ENCODE measurements at regions not wholly inside any gene's neighbourhood (a gene's known extent, or its start where the extent isn't known, plus 50 kb on each side); places are given as distances from the start of the nearest gene placed in this dataset.

GRCh38 chr6:28707387-28708282 lies 182.0 kb downstream of the GPX5 start:
- no peak for DNase-seq (ENCODE audit: low spot score)

- no peak for DNase-seq (ENCODE audit: low spot score)
Measured at GRCh38 chr6:28709478-28710349, 184.0 kb downstream of the GPX5 start.

- no peak for DNase-seq (ENCODE audit: low spot score)
Measured at GRCh38 chr6:28710466-28711191, 184.9 kb downstream of the GPX5 start.

DNA sequence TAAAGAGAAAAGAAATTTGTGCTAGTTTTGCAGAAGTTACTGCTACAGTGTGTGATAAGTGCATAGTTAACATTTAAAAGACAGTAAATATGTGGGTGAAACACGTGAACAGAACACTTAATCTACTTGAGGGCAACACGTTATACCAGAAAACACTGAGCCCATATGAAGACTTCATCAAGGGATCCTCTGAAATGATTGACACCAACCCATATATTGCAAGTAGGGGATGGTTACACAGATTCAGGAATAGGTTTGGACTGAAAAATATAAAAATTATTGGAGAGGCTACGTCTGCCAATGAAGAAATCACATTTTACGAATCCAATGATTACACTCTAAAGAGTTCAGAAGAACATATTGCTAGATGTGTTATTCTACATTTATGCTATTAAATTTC lies 185.6 kb downstream of the GPX5 start:
- no peak for DNase-seq (ENCODE audit: low spot score)

- no peak for DNase-seq (ENCODE audit: low spot score)
Measured at GRCh38 chr6:28711788-28712341, 186.2 kb downstream of the GPX5 start.

DNA sequence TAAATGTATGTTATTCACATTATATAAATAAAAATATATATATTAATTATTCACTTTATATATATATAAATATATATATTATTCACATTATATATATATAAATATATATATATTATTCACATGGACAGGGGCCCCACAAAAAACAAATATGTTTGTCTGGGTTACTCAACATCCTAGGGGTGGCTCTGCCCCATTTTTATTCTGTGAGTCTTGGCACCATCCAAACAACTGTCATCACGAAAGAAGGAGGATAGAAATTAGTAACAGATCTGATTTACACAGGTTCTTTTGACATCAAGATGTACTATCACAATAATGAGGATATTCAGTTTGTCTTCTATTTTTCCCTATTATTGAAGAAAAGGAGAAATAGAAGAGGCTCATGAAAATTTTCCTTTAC lies 187.3 kb downstream of the GPX5 start:
- DNase-seq (ENCODE audit: low spot score): no peak

DNA sequence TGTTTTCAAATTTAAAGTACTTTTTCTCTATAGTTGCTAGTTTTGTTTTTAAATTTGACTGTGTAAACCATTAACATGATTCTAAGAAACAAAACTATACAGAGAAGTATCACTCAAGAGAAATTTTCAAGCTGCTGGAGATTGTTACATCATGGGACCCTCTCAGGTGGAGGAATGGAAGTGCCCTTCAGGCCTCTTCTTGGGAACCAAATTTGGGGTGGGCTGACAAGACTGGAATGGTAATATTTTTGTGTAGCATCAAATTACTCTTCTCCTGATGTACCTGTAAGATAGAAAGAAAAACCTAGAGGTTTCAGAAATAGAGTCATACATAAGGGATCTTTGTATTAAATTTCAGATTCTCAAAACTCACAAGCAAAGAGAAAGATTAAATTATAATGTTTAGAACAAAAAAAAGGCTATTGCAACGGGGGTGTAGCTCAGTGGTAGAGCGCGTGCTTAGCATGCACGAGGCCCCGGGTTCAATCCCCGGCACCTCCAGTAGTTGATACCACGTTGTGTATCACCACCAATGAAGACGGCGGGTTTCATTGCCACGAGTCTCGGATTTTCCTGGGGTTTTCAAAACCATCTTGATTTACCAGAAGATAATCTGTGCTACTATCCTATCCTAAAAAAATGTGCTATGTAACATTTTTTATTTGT lies 193.7 kb downstream of the GPX5 start:
- no peak for DNase-seq (ENCODE audit: low spot score)

DNA sequence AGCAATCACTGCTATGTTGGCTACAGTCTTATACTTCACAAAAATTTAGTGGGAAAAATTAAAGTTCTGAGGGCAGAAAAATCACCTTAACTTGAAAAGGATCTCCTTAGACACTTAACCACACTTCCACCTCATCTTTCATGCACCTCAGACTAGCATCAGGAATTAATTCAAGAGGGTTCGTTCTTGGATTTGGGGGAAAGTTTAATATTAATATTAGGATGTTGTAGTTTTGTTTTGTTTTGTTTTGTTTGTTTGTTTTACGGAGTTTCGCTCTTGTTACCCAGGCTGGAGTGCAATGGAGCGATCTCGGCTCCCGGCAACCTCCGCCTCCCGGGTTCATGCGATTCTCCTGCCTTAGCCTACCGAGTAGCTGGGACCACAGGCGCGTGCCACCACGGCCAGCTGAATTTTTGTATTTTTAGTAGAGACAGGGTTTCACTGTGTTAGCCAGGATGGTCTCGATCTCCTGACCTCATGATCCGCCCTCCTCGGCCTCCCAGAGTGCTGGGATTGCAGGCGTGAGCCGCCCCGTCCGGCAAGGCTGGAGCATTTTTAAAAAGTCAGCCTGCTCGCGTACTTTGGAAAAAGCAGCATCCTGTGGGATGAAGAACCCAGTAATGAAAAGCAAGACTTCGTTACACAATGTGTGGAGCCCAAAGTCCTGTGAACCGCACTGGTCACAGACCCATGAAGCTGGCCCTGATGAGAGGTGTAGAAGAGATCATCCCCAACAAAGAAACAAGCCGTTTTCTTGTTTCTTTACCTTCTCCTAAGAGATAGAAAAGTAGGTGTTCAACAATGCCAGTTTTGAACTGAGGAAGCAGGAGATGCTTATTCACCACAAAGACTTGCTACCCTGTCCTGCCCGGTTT lies 194.9 kb downstream of the GPX5 start:
- no peak for DNase-seq (ENCODE audit: low spot score)

DNA sequence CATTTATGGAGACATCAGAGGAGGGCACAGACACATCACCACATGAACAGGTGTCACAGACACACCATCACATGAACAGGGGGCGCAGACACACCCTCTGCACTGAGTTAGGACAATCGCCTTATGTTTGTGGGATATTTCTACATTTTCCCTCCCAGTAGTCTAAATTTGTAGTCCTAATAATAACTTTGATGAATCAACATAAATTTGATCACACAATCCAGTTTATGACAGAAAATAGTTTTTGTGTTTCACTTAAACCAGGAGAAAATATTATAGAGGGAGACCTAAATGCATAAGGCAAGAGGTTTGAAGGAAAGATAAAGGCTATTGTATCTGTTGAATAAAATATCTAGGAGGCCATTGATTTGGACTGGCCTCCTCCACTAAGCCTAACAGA lies 195.7 kb downstream of the GPX5 start:
- DNase-seq (ENCODE audit: low spot score): no peak

DNA sequence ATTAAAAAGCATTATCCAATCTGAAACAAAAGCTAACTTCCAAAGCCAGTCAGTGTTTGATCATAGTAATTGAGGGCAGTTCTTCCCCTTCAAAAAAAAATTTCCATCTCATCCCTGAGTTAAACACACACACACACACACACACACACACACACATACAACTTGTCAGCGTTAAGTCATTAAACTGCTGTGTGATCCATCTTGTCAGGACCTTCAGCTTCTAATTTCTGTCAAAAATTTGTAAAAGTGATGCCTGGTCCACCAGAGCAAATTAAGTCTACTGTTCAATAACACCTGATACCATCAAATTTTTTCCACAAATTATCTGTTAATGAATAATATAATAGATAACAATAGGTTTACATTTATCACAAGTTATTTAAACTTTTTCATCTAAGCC lies 198.7 kb downstream of the GPX5 start:
- no peak for DNase-seq (ENCODE audit: low spot score)

DNA sequence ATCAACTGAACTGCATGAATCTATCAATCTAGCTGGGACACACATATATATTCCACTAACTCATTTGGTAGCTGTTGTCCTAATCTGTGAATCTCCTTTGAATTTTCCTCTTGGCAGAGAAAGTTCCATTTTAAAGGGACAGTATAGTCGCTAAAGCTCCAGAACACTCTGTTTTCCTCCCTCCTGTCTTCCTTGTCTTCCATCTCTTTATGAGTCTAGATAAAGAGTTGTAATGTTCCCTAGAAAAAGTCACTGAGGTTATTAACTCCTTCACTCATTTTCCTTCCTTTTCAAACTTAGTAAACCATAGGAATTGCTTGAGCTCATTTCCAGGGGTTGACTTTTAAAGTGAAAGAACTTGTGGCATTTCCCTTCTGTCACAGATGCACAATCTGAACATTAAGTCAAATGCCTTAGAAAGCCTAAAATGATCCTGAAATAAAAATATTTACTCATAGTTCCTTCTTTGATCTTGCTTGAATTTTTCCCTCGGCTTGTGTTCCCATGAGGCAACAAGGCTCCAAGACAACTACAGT lies 198.4 kb downstream of the TRIM27 start:
- DNase-seq (ENCODE audit: low spot score): no peak

DNA sequence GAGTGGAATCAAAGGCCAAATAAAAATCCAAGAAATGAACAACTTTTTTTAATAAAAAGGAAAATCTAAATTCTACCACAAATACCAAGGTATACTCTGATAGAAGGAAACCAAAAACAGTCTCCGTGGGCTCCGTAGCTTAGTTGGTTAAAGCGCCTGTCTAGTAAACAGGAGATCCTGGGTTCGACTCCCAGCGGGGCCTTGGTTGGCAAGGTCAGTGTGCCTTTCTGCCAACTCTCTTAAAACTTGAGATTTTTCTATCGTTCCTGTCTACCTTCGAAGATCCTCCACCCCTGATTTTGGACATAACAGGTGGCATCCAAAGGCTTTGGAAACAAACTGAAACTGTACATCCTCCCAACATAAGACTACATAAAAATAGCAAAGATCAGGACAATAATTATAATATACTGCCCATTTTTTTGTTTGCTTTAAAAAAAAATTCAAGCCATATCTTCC lies 197.9 kb downstream of the TRIM27 start:
- no peak for DNase-seq (ENCODE audit: low spot score)

DNA sequence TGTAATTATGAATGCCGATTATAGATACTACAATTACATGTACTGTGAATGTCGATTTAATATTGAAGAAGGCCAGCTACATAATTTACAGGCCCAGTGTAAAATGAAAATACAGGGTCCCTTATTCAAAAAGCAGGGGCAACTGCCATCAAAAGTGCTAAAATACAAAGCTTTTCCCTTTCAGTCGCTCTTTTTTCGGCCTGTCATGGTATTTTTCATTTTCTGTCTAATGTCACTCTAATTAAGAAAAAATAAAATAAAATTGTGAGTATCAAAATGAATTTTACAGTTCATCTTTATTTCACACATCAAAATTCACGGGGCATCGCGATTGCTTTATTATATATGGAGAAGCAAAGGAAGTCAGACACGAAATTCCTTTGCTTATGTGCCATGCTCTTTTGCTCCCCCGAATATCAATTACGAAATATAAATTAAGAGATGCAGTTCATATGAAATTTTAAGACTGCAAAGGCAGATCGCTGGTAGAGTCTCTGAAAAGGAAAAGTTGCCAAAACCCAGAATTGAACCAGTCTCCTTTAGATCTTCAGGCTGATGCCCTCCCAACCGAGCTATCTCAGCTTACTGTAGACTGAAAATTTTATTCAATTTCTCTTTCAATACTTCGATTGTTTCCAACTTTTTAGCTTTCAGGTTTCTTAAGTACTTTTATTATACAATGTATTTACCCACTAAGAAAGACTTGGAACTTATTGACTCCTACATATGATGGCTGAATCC lies 197.0 kb downstream of the TRIM27 start:
- DNase-seq (ENCODE audit: low spot score): no peak

DNA sequence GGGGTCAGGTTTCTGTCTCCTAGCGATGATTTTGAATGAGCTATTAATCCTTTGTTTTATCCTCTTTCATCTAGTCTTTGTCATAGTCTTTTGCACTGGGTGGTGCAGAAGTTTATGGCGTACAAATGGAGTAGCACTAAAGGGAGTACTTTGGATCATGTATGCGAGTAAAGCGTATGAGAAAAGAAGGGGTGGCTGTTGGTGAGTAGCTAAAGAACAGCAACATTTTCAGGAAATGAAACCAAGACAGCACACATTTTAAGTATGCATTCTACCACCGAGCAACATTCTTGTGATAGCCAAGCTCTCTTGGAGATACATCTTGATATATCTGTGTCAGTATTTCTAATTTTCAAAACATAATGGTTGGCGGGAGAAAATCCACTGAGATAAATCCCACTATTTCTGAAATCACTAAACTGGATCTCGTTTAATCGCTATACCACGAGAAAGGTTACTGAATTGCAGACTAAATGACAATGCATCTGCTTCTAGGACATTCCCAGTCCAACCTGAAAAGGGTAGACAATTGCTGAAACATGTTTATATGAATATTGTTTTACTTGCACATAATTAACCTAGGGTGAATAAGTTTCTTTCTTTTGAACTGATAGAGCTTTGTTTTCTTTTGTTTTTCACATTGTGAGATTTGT lies 196.1 kb downstream of the TRIM27 start:
- DNase-seq (ENCODE audit: low spot score): no peak

DNA sequence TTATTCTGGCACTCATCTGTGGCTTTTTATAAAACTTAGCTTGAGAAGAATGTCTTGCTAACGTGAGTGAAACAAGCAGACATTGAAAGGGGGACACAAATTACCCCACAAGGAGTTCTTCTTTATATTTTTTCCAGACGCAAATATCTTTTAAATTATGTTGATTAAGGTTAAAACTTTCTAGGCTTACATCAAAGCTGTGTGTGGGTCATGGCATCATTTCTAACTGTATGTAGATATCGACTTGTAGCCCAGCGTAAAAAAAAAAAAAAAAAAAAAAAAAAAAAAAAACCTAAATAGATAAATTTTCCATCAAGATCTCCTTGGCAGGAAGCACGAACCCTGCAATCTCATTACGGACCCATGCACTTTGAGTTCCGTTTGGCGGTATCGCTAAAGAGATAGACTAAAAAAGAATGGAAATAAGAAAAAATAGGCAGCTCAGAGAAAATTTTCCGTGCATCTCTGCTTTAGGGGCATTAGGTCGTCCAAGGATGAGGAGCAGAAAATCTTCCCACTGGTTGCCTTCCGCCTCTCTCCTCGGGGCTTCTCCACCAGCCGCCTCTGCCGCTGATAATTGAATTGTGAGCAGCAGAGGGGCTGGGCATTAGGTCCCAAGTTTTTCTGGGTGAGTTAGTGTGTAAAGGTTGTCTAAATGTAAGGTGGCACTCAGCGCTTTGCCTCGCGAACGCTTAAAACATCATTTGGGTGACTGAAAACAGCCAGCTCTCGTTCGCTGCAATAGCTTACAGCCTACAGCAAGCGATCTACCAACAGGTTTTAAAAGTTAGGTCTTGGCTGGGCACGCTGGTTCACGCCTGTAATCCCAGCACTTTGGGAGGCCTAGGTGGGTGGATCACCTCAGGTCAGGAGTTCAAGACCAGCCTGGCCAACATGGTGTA lies 194.0 kb downstream of the TRIM27 start:
- no peak for DNase-seq (ENCODE audit: low spot score)

DNA sequence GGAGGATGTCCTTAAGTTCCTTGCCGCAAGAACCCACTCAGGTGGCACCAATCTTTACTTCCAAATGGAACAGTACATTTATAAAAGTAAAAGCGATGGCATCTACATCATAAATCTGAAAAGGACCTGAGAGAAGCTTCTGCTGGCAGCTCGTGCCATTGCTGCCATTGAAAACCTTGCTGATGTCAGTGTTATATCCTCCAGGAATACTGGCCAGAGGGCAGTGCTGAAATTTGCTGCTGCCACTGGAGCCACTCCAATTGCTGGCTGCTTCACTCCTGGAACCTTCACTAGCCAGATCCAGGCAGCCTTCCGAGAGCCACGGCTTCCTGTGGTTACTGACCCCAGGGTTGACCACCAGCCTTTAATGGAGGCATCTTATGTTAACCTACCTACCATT lies 191.7 kb downstream of the TRIM27 start:
- no peak for DNase-seq (ENCODE audit: low spot score)

DNA sequence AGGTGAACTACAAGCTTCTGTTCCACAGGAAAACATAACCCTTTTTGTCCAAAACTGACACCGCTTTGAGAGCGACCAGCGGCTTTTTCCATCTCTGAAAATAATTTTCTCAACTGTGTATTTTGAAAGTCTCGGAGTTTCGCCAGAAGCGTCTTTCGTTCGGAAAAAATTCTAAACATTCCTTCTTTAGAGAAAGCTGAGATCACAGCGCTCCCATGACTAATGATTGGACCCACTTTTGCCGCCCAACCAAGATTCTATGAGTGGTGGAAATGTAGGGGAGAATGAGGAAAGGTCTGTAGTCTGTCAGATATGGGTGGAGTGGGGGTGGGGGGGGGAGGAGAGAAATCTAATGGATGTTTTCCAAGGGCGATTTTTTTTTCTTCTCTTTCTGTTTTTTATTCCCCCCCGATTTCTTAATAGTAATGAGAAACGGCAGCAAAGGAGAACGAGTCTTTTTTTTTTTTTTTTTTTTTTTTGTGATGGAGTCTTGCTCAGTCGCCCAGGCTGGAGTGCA lies 189.3 kb downstream of the TRIM27 start:
- no peak for DNase-seq (ENCODE audit: low spot score)

DNA sequence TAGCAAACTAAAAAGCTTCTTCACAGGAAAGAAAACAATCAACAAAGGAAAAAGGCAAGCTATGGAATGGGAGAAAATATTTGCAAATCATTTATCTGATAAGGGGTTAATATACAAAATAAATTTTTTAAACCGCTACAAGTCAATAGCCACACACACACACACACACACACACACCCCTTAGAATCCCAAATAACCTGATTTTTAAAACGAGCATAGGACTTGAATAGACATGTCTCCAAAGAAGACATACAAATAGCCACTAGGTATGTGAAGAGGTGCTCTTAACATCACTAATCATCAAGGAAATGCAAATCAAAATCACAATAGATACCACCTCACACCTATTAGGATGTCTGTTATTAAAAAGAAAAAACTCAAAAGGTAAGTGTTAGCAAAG lies 187.7 kb downstream of the TRIM27 start:
- no peak for DNase-seq (ENCODE audit: low spot score)
